HG03558 (cell line): ENCODE measurements at regions not wholly inside any gene's neighbourhood (a gene's known extent, or its start where the extent isn't known, plus 50 kb on each side); places are given as distances from the start of the nearest gene placed in this dataset.

Experiments
- ATAC-seq: cut with Tn5 transposase; IDR thresholded peaks from one replicate; pipeline ENCODE4 v1.9.1; 2021; ENCODE audit warnings: moderate number of reproducible peaks; ENCODE audit not compliant: unreplicated experiment; ENCODE audit errors: extremely low read depth

DNA sequence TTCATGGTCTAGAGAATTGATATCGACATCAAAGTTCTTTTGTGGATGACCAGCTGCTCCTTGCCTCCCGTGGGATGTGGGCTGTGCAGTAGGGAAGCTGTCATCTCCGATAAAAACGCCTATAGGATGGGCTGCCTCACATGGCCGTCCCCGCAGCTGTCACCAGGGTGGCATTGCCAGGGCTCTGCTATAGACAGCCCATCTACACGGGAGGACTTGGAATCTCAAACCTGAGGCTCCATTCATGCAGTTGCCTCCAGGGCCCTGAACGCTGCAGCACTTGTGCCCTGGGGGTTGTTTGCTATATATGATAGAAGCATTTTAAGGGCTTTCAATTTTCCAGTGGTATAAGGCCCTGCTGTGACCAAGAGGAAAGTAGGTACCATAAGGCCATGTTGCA lies 183.1 kb downstream of the MYCN start:
- no peak for ATAC-seq

DNA sequence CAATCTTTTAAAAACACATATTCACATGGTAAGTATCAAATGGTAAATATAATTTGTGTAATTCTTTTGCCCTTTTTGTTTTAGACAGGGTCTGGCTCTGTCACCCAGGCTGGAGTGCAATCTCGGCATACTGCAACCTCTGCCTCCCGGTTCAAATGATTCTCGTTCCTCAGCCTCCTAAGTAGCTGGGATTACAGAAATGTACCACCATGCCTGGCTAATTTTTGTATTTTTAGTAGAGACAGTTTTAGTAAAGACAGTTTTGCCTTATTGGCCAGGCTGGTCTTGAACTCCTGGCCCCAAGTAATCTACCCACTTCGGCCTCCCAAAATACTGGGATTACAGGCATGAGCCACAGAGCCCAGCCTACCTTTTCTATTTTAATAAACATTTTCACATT lies 182.2 kb downstream of the MYCN start:
- no peak for ATAC-seq

DNA sequence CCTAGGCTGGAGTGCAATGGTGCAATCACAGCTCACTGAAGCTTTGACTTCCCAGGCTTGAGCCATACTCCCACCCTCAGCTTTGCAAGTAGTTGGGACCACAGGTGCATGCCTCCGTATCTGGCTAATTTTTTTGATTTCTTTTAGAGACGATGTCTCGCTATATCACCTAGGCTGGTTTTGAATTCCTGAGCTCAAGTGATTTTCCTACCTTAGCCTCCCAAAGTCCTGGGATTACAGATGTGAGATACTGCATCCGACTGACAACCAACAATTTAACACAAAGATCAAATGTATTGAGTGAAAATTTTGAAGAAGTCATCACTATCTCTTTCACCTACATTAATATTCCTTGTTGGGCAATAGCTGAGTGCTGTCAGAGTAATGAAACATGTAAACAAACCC lies 181.6 kb downstream of the MYCN start:
- no peak for ATAC-seq

DNA sequence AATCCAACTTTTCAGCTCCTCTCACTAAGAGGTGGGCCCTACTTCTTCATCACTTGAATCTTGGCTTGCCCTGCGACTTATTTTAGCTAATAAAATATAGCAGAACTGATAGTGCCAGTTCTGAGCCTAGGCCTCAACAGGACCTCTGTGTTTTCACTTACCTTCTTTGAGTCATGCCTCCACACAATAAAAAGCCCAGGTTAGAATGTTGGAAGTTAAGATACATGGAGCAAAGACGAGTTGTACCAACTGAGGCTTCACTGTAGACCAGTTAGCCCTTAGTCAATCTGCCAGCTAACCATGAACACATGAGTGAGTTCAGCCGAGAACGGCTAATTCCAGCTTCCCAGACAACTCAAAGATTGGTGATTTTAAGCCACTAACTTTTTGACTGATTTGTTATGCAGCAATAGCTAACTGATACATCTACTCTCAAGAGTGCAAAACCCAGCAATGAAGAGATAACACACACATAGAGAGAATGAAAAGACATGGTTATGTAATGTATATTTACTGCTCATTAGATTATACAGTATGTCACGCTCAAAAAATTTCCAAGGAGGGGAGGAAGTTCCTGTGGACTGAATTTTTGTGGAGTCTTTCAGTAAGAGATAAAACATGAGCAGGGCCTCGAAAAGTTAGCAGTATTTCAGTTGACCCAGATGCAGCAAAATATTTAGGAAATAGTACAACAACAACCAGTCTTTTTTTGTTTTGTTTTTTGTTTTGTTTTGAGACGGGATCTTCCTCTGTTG lies 181.1 kb downstream of the MYCN start:
- ATAC-seq, result no peak

DNA sequence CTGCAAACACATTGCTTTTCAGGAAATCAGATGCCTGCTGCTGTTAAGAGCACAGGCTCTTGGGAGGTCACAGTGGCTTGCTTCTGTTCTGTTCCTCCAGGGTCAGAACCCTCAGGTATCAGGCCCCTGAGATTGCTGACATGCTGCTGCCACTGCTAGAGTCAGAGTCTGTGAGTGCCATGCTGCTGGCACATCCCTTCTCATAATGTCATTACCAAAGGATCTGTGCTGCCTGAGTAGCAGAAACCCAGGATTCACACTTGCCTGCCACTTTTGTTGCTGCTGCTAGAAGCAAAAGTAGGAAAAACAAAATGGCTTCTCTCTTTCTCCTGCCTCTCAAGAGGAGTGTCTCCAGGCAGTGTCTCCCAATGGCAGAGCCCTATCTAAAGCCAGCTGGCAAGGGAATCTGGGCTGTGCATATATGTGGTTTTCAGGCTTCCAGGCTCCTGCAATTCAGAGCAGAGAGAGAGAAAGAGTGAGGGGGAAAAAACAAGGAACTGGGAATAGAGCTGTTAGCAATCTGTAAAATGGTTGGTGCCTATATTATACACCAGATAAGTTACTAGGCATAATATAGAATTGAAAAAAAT lies 180.3 kb downstream of the MYCN start:
- no peak for ATAC-seq

DNA sequence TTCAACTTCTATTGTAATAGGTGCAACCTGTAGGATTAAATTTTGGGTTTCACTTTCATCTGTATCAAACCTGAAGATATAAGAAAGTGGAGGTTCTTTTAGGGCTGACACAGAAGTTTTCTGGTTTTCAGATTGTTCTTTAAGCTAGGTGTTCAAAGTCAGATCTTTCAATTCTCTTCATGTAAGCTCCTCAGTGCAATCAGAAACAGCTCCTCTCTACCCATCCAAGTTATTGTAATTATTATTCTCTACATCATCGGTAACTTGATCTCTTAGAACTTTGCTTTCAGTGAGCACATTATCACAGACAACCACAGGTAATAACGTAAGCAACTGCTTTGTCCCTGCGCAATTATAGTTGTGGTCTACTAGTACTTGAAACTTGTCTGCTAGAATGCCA lies 179.4 kb downstream of the MYCN start:
- ATAC-seq, result no peak

DNA sequence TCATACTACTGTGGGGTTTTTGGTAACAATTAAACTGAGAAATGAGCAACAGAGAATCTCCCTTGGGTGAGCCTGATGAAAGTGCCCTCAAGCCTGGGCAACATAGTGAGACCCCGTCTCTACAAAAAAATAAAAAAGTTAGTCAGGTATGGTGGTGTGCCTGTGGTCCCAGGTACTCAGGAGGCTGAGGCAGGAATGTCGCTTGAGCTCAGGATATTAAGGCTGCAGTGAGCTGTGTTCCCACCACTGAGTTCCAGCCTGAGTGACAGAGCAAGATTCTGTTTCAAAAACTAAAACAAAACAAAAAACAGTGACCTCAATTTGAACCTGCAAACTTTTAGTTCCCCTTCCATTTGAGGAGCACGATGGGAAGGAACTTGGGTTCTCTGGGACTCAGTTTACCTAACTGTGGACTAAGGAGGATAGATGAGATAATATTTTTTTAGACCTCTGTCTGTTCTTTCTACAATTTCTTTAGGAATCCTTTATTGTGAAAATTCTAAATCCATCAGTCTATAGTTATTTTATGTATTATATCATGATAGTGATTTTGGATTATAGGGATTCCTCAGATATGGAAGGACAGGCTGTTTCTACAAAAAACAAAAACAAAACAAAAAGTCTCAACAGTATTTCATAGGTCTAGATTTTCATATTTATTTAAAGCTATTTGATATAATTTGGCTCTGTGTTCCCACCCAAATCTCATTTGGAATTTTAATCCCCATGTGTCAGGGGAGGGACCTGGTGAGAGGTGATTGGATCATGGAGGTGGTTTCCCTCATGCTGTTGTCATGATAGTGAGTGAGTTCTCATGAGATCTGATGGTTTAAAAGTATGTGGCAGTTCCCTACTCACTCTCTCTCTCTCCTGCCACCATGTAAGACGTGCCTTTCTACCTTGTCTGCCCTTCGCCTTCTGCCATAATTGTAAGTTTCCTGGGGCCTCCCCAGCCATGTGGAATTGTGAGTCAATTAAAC lies 178.6 kb downstream of the MYCN start:
- no peak for ATAC-seq

DNA sequence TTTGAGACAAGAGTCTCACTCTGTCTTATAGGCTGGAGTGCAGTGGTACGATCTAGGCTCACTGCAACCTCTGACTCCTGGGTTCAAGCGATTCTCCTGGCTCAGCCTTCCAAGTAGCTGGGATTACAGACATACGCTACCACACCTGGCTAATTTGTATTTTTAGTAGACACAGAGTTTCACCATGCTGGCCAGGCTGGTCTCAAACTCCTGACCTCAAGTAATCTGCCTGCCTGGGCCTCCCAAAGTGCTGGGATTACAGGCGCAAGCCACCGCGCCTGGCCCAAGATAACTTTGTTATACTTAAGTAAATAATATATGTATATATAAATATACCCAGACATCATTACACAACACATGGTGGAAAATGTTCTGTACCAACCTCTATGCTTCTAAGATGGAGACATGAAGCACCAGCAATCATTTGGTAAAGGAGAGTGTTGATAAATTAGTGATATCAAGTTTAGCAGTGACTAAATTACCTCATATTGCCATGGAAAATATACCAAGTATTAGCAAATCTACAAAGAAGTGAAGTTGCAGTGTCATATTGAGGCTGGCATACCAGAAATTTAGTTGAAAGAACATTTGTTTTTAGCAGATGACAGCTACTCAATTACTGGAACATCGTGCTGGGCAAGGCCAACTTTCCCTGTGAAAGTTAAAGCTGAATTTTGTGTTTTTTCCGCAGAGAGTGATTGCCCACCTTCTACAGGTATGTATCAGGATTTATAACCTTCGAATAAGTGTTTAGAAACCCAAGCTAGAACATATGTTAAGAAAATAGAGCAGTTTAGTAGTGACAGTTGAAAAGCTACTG lies 177.7 kb downstream of the MYCN start:
- no peak for ATAC-seq

DNA sequence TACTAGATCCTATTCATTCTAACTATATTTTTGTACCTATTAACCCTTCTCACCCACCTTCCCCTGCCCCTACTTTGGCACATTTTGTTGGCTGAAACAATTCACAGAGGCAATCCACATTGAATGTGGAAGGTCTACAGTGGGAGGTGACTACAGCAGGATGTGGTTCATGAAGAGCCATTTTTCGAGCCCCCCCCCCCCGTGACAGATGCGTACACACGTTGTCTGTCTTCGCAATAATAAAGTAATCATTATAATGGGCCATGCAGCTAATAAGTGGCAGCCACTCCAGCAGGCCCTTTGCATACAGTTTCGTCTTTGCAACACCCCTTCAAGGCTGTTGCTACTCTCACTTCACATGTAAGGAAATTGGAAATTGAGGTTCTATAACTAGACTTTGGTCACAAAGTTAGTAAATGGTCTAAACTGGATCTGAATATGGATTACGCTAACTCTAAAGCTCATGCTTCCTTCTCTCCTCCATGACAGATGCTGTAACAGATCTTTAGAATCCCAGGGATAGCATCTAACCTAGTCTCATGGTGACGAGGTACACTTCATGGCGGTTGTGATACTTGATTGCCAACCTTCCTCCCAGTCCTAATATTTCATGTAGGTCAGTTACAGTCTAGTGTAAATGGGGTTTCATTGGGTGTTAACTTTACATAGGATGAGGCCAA lies 176.8 kb downstream of the MYCN start:
- no peak for ATAC-seq

DNA sequence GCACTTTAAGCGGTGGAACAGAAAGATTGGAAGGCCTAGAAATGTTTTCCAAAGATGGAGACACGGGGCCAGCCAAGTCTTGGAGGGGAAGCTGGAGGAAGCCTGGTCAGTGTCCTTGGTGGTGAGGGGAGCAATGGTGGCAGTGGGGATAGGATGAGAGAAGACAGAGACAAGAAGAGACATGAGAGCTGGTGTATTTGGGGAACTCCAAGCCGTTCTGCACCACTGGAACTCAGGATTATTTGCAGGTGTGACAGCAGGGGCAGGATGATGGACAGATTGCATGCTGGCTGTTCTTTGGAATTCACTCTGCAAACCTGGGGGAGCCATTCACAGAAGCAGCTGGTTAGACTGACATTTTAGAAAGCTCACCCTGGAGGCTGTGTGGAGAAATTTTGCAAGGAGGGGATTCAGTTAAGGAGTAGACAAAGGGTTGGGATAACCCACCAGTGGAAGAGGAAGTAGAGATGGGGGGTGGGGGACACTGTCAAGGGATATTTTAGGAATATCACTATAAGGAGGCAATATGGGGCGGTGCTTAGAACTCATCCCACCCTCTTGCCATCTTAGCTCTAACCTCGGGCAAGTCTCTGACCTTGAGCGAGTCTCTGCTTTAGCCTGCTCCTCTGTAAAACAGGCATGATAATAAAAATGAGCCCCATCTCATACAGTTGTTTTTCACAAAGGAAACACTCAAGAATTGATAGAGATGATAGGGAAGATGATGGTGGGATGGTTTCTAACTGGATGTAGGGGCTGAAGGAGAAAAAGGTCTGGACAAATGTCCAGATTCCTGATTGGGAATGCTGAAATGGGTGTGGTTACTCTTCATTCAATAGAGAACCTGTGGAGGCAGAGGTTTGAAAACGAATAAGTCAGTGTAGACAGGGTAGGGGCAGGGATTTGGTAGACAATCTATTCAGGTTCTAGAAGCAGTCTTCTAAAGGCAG lies 175.8 kb downstream of the MYCN start:
- ATAC-seq, result no peak

DNA sequence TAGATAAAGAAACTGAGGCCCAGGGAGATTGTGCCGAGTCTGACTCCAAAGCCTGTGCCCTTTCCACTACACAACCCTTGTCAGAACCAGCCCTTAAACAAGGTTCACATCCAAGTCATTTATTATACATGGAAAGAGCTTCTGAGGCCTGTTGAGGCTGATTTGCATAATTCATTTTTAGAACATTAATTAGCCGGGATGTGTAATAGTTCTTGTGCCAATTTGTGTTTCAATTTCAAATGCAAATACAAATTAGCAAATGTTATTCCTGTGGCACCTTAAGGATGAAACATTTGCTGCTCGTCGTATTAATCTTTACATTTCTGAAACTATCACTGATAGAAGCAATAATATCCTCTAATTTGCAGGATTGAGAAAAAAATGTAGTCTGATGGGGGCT lies 174.9 kb downstream of the MYCN start:
- ATAC-seq, result no peak

DNA sequence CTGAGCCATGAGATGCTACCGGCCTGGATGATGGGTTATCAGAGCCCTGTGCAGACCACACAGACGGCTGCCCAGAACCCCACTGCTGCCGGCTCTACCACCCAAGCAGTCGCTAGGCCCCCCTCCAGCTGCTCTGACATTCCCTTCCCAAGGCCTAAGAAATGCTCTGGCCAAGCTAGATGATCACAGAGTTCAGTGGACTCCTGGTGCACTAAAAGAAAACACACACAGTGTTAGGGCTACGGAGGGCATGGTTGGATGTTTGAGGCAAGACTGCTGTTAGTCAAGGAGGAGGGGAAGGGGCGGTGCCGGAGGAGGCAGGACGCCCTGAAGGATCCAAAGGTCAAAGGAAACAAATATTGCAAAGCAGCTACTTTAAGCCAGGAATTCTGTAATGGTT lies 174.5 kb downstream of the MYCN start:
- ATAC-seq, result no peak

DNA sequence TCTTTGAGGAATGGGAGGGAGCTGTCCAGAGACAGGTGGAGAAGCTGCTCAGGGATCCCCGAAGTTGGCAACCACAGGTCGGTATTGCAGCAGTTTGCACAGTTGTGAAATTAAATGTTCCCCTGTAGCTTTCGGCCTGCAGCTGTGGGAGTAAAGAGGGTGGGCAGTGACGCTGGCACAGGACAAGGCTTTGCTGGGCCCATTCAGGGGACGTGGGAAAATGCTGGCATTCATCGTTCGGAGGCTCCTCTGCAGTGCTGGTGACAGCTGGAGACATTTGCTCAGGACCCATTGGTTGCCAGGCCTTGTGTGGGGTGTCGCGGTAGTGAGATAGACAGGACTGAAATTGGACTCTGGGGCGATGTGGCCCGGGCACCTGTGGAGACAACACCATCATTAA lies 173.7 kb downstream of the MYCN start:
- ATAC-seq, result no peak

DNA sequence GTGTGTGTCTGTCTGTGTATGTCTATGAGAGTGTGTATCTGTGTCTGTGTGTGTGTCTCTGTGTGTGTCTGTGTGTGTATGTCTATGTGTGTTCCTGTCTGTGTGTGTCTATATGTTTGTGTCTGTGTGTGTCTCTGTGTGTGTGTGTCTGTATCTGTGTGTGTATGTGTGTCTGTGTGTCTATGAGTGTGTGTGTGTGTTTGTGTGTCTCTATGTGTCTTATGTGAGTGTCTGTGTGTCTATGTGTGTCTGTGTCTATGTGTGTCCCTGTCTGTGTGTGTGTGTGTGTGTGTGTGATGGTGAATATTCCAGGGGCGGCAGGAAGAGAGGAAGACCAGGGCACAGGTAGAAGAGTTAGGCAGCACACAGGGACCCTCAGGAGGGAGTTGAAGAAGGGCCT lies 173.2 kb downstream of the MYCN start:
- ATAC-seq, result no peak

DNA sequence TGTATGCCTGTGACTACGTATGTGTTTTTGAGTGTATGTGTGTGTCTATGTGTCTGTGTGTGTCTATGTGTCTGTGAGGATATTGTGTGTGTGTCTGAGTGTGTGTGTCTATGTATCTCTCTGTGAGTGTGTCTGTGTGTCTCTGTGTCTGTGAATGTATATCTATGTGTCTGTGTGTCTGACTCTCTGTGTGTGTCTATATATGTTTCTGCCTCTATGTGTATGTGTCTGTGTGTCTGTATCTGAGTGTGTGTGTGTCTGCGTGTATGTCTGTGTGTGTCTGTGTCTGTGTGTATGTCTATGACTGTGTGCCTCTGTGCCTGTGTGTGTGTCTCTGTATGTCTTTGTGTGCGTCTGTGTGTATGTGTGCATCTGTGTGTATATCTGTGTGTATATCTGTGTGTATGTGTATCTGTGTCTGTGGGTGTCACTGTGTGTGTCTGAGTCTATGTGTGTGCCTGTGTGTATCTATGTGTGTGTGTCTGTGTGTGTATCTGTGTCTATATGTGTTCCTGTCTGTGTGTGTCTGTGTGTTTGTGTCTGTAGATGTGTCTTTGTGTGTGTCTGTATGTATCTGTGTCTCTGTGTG lies 172.7 kb downstream of the MYCN start:
- ATAC-seq, result no peak

DNA sequence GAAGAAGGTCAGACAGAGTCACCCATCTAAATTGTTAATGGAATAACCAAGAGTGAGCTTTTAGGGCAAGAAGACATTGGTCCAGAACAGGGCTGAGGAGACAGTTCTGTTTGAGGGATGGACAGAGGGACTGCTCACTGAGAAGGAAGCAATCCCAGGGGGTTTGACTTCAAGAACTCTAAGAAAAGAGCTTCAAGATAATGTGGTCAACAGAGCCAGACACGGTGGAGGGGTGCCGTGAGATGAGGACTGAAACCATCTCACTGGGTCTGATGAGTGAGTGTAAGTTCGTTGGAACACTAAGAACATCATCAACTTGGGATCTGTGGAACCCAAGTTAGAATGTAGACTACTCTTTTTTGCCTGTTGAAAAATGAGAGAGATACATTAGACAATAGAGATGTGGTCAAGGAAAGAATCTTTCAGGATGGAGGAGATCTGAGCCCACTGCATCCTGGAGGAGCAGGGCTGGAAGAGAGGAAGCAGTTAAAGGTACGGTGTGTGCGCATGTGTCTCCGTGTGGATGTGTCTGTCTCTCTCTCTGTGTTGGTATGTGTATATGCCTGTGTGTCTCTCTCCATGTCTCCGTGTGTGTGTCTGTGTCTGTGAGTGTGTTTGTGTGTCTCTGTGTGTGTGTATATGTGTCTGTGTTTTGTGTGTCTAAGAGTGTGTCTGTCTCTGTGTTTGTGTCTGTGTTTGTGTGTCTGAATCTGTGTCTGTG lies 172.1 kb downstream of the MYCN start:
- ATAC-seq, result no peak

DNA sequence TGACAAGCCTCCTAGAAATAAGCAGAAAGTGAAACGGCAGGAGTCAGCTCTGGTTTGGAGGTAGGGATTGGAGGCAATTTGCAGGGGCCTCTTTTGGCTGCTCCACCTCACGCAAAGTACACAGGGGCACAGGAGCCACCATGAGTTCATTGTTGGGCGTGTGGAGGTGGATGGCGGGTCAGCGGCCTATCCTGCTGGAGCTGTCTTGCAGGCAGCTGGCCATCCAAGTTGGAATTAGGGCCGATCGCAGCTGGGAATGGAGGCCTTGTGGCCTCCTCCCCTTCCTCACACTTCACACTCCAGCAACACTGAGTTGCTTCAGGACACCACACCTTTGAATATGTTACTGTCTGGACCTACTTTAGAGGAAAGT lies 171.5 kb downstream of the MYCN start:
- ATAC-seq, result no peak

DNA sequence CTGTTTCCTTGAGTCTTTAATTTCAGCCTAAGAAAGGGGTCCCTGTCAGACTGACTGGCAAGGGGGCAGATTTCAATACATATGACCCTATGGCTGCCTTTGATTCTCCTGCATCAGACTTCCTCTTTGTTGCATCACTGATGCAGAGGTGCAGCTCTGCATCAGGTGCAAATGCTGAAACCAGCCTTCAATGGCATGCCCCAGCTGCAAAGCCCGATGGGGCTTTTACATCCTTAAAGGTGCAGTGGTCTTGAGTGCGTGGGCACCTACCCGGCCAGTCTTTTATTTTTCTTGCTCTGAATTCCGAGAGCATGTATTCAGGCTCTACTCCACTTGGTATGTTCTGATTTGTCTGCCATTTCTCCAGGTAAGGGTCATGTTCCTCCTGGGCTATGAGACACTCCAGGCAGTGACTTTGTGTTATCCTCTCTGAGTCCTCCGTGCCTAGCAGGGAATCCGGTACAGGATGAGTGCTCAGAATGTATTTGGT lies 169.5 kb downstream of the MYCN start:
- no peak for ATAC-seq
